HEK293T (cell line): ENCODE measurements at regions not wholly inside any gene's neighbourhood (a gene's known extent, or its start where the extent isn't known, plus 50 kb on each side); places are given as distances from the start of the nearest gene placed in this dataset.

Experiments
- ARNT ChIP-seq: fragments of 450-650 bp; IDR thresholded peaks from 2 replicates; pipeline ENCODE4 v1.6.1; 2017; ENCODE audit warnings: mild to moderate bottlenecking
- BHLHE40 ChIP-seq: fragments of 450-650 bp; IDR thresholded peaks from 2 replicates; pipeline ENCODE4 v1.6.1; 2016; ENCODE audit warnings: mild to moderate bottlenecking, moderate library complexity, borderline replicate concordance
- ELF4 ChIP-seq: fragments of 450-650 bp; IDR thresholded peaks from 2 replicates; pipeline ENCODE4 v1.6.1; 2017; ENCODE audit warnings: antibody characterized with exemption
- FOXA1 ChIP-seq: fragments of 450-650 bp; IDR thresholded peaks from 2 replicates; pipeline ENCODE4 v1.6.1; 2016; ENCODE audit warnings: mild to moderate bottlenecking
- FOXK2 ChIP-seq: fragments of 450-650 bp; IDR thresholded peaks from 2 replicates; pipeline ENCODE4 v1.6.1; 2016; ENCODE audit warnings: mild to moderate bottlenecking
- FOXM1 ChIP-seq: fragments of 450-650 bp; IDR thresholded peaks from 2 replicates; pipeline ENCODE4 v1.6.1; 2017; ENCODE audit warnings: mild to moderate bottlenecking, borderline replicate concordance
- L3MBTL2 ChIP-seq: fragments of 450-650 bp; conservative IDR thresholded peaks from 2 replicates; pipeline ENCODE4 v1.6.1; 2016; ENCODE audit warnings: mild to moderate bottlenecking
- LEF1 ChIP-seq: fragments of 450-650 bp; IDR thresholded peaks from 2 replicates; pipeline ENCODE4 v1.6.1; 2017; ENCODE audit warnings: mild to moderate bottlenecking, borderline replicate concordance
- NFRKB ChIP-seq: fragments of 450-650 bp; IDR thresholded peaks from 2 replicates; pipeline ENCODE4 v1.6.1; 2016; ENCODE audit warnings: mild to moderate bottlenecking, moderate library complexity
- SP1 ChIP-seq: fragments of 450-650 bp; IDR thresholded peaks from 2 replicates; pipeline ENCODE4 v1.6.1; 2017
- SUZ12 ChIP-seq: fragments of 450-650 bp; IDR thresholded peaks from 2 replicates; pipeline ENCODE4 v1.6.1; 2016; ENCODE audit warnings: mild to moderate bottlenecking
- TARDBP ChIP-seq: fragments of 450-650 bp; IDR thresholded peaks from 2 replicates; pipeline ENCODE4 v1.6.1; 2016
- ZNF384 ChIP-seq: fragments of 450-650 bp; IDR thresholded peaks from 2 replicates; pipeline ENCODE4 v1.6.1; 2016
- TF ChIP-seq, protein P1 (sequence below): fragments of 450-650 bp; IDR thresholded peaks from 2 replicates; pipeline ENCODE4 v1.6.1; 2016

DNA sequence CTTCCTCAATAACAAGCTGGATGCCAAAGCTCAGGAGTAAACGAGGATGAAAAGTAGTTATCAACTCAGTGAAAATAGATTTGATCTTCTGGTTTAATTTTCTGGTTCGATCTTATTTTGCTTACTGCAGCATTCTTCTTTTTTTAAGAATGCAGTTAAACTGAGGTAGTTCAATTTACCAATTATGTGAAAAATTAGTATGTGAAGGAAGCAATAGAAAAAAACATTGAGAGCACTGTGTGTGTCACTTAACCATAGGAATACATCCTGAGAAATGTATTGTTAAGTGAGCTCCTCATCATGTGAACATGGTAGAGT lies 111.4 kb upstream of the TSPAN8 start:
- TF ChIP-seq BHLHE40 (no peak), NFRKB (no peak), ELF4 (no peak), FOXK2 (no peak), ARNT (no peak), TARDBP (no peak), SP1 (no peak), FOXM1 (no peak), SUZ12 (no peak), L3MBTL2 (no peak), ZNF384 (no peak), LEF1 (no peak), FOXA1 (no peak)
- TF ChIP-seq, protein P1, sequence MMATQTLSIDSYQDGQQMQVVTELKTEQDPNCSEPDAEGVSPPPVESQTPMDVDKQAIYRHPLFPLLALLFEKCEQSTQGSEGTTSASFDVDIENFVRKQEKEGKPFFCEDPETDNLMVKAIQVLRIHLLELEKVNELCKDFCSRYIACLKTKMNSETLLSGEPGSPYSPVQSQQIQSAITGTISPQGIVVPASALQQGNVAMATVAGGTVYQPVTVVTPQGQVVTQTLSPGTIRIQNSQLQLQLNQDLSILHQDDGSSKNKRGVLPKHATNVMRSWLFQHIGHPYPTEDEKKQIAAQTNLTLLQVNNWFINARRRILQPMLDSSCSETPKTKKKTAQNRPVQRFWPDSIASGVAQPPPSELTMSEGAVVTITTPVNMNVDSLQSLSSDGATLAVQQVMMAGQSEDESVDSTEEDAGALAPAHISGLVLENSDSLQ = no peak
